HepG2 (cell line): ENCODE measurements at regions not wholly inside any gene's neighbourhood (a gene's known extent, or its start where the extent isn't known, plus 50 kb on each side); places are given as distances from the start of the nearest gene placed in this dataset.

ENCODE experiments used
- ATAC-seq: fragments of 200-7000 bp; cut with Tn5 transposase; 3 replicates; pipeline ENCODE4 v1.9.1; 2020; ENCODE audit warnings: mild to moderate bottlenecking, moderate library complexity
- BruUV-seq: library from RNA; stranded (reverse); fragments of 400-500 nt; replicated peaks from 2 replicates; lab custom pipeline; 2021; lab: Mats Ljungman, UMichigan
- CTCF ChIA-PET: fragments of 300-600 bp; formaldehyde crosslinking; extraction: SDS; loops from one replicate; lab custom pipeline; 2021; ENCODE audit warnings: low total read pairs, inconsistent platforms, low intra/inter-chr PET ratio; lab: Yijun Ruan, JAX
- POLR2A ChIA-PET: fragments of 350-600 bp; sonication (Branson Sonifier 250); formaldehyde crosslinking; loops from one replicate; lab custom pipeline; 2020; ENCODE audit warnings: antibody characterized with exemption, inconsistent platforms; lab: Yijun Ruan, JAX
- DNase-seq: peaks from one replicate; pipeline ENCODE4 v3.0.0-alpha.2; 2015; ENCODE audit warnings: low spot score
- FAIRE-seq: peaks from 3 replicates; lab custom pipeline; 2011; peaks lifted over from hg19 to GRCh38; lab: Jason Lieb, UNC
- H2AFZ ChIP-seq: one replicate; pipeline ENCODE4 v1.6.1; 2011; ENCODE audit warnings: low read length, inconsistent platforms
- H3K27ac ChIP-seq: fragments of 300-600 bp; 3 replicates; pipeline ENCODE4 v1.8.0; 2011; ENCODE audit warnings: mixed run types, mild to moderate bottlenecking, mixed read lengths, low read length, inconsistent platforms; ENCODE audit not compliant: insufficient read depth; ENCODE audit errors: extremely low read length
- H3K27me3 ChIP-seq, 2 experiments: fragments of 200-600 bp in 1 of 2; 2 replicates in 1 of 2; 3 replicates in 1 of 2; pipeline versions ENCODE4 v1.6.0 to v1.8.0; 2011; ENCODE audit warnings: low read length in 2 of 2, mild to moderate bottlenecking in 2 of 2, moderate library complexity in 2 of 2, inconsistent platforms in 1 of 2; ENCODE audit not compliant: insufficient read depth in 2 of 2, control insufficient read depth in 1 of 2
- H3K36me3 ChIP-seq, 2 experiments: fragments of 200-600 bp in 1 of 2; replicated peaks in 1 of 2; 2 replicates in 1 of 2; 3 replicates in 1 of 2; pipeline versions ENCODE4 v1.5.1 to v1.8.0; 2011; ENCODE audit warnings: low read length in 2 of 2, inconsistent platforms in 1 of 2; ENCODE audit not compliant: insufficient read depth in 2 of 2, control insufficient read depth in 1 of 2
- H3K4me1 ChIP-seq: 2 replicates; pipeline ENCODE4 v1.5.1; 2012; ENCODE audit warnings: low read length, inconsistent platforms; ENCODE audit not compliant: insufficient read depth
- H3K4me2 ChIP-seq: 2 replicates; pipeline ENCODE4 v1.6.0; 2011; ENCODE audit warnings: low read depth, low read length, inconsistent platforms
- H3K4me3 ChIP-seq, 3 experiments: fragments of 200-600 bp in 1 of 3; sonication (generic), shearing (Covaris generic) in 1 of 3; replicated peaks in 1 of 3; 2 replicates each; pipeline ENCODE4 v1.5.1; 2011 to 2016; ENCODE audit warnings: low read length in 3 of 3, inconsistent platforms in 2 of 3, low read depth in 2 of 3, mild to moderate bottlenecking in 2 of 3, control low read depth in 1 of 3, mixed read lengths in 1 of 3; ENCODE audit not compliant: insufficient read depth in 1 of 3
- H3K79me2 ChIP-seq: one replicate; pipeline ENCODE4 v1.6.1; 2011; ENCODE audit warnings: low read length, inconsistent platforms; ENCODE audit not compliant: insufficient read depth
- H3K9ac ChIP-seq: 2 replicates; pipeline ENCODE4 v1.6.0; 2011; ENCODE audit warnings: mild to moderate bottlenecking, low read depth, low read length, inconsistent platforms; ENCODE audit not compliant: insufficient read depth
- H3K9me3 ChIP-seq: 2 replicates; pipeline ENCODE4 v1.5.1; 2012; ENCODE audit warnings: mild to moderate bottlenecking, low read length
- H4K20me1 ChIP-seq: 2 replicates; pipeline ENCODE4 v1.6.0; 2011; ENCODE audit warnings: inconsistent platforms, mild to moderate bottlenecking, low read length, moderate library complexity; ENCODE audit not compliant: insufficient read depth
- CHD4 ChIP-seq: fragments of 200-600 bp; sonication (generic); IDR thresholded peaks from 2 replicates; pipeline ENCODE4 v1.7.0; 2017; ENCODE audit warnings: mild to moderate bottlenecking, low read length, borderline replicate concordance
- EP300 ChIP-seq, 3 experiments: sonication (generic) in 1 of 3; formaldehyde crosslinking in 1 of 3; IDR thresholded peaks; 2 replicates each; pipeline versions ENCODE4 v1.5.1 to v1.6.1; 2011 to 2020; ENCODE audit warnings: low read depth in 2 of 3, low read length in 2 of 3, borderline replicate concordance in 1 of 3, improper control_type of control experiment in 1 of 3, mild to moderate bottlenecking in 1 of 3, missing genetic modification reagents in 1 of 3, moderate library complexity in 1 of 3
- KLF15 ChIP-seq: sonication (generic); formaldehyde crosslinking; IDR thresholded peaks from 2 replicates; pipeline ENCODE4 v1.8.1; 2023; ENCODE audit warnings: borderline replicate concordance, mild to moderate bottlenecking, inconsistent platforms, missing genetic modification reagents, mixed read lengths
- MTF1 ChIP-seq: sonication (generic); formaldehyde crosslinking; IDR thresholded peaks from 2 replicates; pipeline ENCODE4 v1.5.0; 2020; ENCODE audit warnings: missing genetic modification reagents
- NFE2L2 ChIP-seq: fragments of 150-350 bp; IDR thresholded peaks from 2 replicates; pipeline ENCODE4 v1.6.1; 2014; ENCODE audit warnings: low read length
- SP4 ChIP-seq: sonication (generic); formaldehyde crosslinking; IDR thresholded peaks from 2 replicates; pipeline ENCODE4 v1.8.1; 2023; ENCODE audit warnings: mild to moderate bottlenecking, missing genetic modification reagents
- TFE3 ChIP-seq: IDR thresholded peaks from 2 replicates; pipeline ENCODE4 v1.6.1; 2016
- ZMYM3 ChIP-seq: sonication (generic); formaldehyde crosslinking; IDR thresholded peaks from 2 replicates; pipeline ENCODE4 v1.5.1; 2020; ENCODE audit warnings: mild to moderate bottlenecking, missing genetic modification reagents
- ZNF264 ChIP-seq: sonication (generic); formaldehyde crosslinking; IDR thresholded peaks from 2 replicates; pipeline ENCODE4 v1.4.0; 2020; ENCODE audit warnings: missing genetic modification reagents
- ZNF441 ChIP-seq: sonication (generic); formaldehyde crosslinking; IDR thresholded peaks from 2 replicates; pipeline ENCODE4 v1.7.0; 2021; ENCODE audit warnings: missing genetic modification reagents, borderline replicate concordance
- ZNF780A ChIP-seq: sonication (generic); formaldehyde crosslinking; IDR thresholded peaks from 2 replicates; pipeline ENCODE4 v1.8.0; 2022; ENCODE audit warnings: mild to moderate bottlenecking, missing genetic modification reagents, moderate library complexity
- whole genome bisulfite sequencing: methylation state at CpG from one replicate; pipeline ENCODE4 v1.1.6; 2017; ENCODE audit warnings: low lambda C conversion rate; 5-methylcytosine and 5-hydroxymethylcytosine counted together
- in situ Hi-C: cut with HindIII; loops from 2 replicates; pipeline ENCODE4 v1.10.0; 2017; ENCODE audit warnings: low pct_unique_long_range_greater_than_20kb; ENCODE audit not compliant: extremely low pct_ligation_motif_present
- intact Hi-C: fragments of 100-400 bp; cut with micrococcal nuclease; formaldehyde crosslinking; loops from one replicate; pipeline ENCODE4 v1.10.0; 2022; ENCODE audit not compliant: unreplicated experiment
- TF ChIP-seq, protein P1 (sequence below): sonication (generic); formaldehyde crosslinking; IDR thresholded peaks from 2 replicates; pipeline ENCODE4 v1.5.0; 2020; ENCODE audit warnings: mild to moderate bottlenecking, missing genetic modification reagents, borderline replicate concordance
- TF ChIP-seq, protein P2 (sequence below): IDR thresholded peaks from 2 replicates; pipeline ENCODE4 v1.6.1; 2016; ENCODE audit warnings: low read depth, missing genetic modification reagents, missing compliant biosample characterization

DNA sequence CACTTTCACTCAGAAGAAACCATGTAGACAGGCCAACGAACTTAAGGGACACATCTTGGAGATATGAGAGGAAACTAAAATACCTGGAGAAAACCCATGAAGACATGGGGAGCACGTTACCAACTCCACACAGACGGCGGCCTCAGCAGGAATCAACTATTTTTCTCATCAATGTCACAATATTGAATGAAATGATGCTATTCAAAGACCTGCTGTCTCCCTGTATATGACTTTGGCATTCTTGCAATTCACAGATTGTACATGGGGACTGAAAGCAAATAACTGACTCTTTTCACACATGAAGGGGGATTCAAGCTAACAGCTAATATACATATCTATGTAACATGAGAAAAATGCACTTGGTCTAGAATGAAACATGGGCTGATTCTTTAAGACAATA lies 869.0 kb downstream of the NXPH1 start:
- DNase-seq (no peak), FAIRE-seq (no peak), ATAC-seq (no peak)
- no peaks in the 10 kb centered on the region for H3K4me1 ChIP-seq
- no peaks in the 10 kb centered on the region for H3K36me3 ChIP-seq
- H3K4me3 ChIP-seq = no peak overlapping the region
- CTCF ChIA-PET = no interaction called here
- TF ChIP-seq ZNF264 (CRISPR knock-in tag) = no peak
- TF ChIP-seq SP4 (CRISPR knock-in tag) = no peak
- TF ChIP-seq NFE2L2 = no peak
- TF ChIP-seq KLF15 (CRISPR knock-in tag) = no peak
- no peak for TF ChIP-seq TFE3 (CRISPR knock-in tag)
- no peak for TF ChIP-seq EP300 (IDR thresholded peaks at IDR 0.05; ENCODE audit: low read depth in 2 of 2, low read length in 2 of 2)
- no peak for TF ChIP-seq EP300 (CRISPR knock-in tag; IDR thresholded peaks at IDR 0.05; ENCODE audit: borderline replicate concordance)
- no peak for TF ChIP-seq MTF1 (CRISPR knock-in tag)
- TF ChIP-seq, protein P1, sequence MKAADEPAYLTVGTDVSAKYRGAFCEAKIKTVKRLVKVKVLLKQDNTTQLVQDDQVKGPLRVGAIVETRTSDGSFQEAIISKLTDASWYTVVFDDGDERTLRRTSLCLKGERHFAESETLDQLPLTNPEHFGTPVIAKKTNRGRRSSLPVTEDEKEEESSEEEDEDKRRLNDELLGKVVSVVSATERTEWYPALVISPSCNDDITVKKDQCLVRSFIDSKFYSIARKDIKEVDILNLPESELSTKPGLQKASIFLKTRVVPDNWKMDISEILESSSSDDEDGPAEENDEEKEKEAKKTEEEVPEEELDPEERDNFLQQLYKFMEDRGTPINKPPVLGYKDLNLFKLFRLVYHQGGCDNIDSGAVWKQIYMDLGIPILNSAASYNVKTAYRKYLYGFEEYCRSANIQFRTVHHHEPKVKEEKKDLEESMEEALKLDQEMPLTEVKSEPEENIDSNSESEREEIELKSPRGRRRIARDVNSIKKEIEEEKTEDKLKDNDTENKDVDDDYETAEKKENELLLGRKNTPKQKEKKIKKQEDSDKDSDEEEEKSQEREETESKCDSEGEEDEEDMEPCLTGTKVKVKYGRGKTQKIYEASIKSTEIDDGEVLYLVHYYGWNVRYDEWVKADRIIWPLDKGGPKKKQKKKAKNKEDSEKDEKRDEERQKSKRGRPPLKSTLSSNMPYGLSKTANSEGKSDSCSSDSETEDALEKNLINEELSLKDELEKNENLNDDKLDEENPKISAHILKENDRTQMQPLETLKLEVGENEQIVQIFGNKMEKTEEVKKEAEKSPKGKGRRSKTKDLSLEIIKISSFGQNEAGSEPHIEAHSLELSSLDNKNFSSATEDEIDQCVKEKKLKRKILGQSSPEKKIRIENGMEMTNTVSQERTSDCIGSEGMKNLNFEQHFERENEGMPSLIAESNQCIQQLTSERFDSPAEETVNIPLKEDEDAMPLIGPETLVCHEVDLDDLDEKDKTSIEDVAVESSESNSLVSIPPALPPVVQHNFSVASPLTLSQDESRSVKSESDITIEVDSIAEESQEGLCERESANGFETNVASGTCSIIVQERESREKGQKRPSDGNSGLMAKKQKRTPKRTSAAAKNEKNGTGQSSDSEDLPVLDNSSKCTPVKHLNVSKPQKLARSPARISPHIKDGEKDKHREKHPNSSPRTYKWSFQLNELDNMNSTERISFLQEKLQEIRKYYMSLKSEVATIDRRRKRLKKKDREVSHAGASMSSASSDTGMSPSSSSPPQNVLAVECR = no peak
- no peak for TF ChIP-seq ZNF441
- no peak for TF ChIP-seq CHD4
- no peak for TF ChIP-seq ZNF780A (CRISPR knock-in tag)
- TF ChIP-seq, protein P2, sequence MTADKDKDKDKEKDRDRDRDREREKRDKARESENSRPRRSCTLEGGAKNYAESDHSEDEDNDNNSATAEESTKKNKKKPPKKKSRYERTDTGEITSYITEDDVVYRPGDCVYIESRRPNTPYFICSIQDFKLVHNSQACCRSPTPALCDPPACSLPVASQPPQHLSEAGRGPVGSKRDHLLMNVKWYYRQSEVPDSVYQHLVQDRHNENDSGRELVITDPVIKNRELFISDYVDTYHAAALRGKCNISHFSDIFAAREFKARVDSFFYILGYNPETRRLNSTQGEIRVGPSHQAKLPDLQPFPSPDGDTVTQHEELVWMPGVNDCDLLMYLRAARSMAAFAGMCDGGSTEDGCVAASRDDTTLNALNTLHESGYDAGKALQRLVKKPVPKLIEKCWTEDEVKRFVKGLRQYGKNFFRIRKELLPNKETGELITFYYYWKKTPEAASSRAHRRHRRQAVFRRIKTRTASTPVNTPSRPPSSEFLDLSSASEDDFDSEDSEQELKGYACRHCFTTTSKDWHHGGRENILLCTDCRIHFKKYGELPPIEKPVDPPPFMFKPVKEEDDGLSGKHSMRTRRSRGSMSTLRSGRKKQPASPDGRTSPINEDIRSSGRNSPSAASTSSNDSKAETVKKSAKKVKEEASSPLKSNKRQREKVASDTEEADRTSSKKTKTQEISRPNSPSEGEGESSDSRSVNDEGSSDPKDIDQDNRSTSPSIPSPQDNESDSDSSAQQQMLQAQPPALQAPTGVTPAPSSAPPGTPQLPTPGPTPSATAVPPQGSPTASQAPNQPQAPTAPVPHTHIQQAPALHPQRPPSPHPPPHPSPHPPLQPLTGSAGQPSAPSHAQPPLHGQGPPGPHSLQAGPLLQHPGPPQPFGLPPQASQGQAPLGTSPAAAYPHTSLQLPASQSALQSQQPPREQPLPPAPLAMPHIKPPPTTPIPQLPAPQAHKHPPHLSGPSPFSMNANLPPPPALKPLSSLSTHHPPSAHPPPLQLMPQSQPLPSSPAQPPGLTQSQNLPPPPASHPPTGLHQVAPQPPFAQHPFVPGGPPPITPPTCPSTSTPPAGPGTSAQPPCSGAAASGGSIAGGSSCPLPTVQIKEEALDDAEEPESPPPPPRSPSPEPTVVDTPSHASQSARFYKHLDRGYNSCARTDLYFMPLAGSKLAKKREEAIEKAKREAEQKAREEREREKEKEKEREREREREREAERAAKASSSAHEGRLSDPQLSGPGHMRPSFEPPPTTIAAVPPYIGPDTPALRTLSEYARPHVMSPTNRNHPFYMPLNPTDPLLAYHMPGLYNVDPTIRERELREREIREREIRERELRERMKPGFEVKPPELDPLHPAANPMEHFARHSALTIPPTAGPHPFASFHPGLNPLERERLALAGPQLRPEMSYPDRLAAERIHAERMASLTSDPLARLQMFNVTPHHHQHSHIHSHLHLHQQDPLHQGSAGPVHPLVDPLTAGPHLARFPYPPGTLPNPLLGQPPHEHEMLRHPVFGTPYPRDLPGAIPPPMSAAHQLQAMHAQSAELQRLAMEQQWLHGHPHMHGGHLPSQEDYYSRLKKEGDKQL (CRISPR knock-in tag) = no peak
- no peak for TF ChIP-seq ZMYM3 (CRISPR knock-in tag)
- in situ Hi-C loops = no loop called here
- H2AFZ ChIP-seq = no peak overlapping the region
- peaks cover 38% of the 10 kb centered on the region for H3K9me3 ChIP-seq
- H3K9ac ChIP-seq = no peak overlapping the region
- no peak overlapping the region for H3K27ac ChIP-seq
- H3K79me2 ChIP-seq = no peaks in the 10 kb centered on the region
- H3K4me2 ChIP-seq = no peak overlapping the region
- no TSS peak for BruUV-seq
- intact Hi-C loops = no loop called here
- no peaks in the 10 kb centered on the region for H3K27me3 ChIP-seq
- POLR2A ChIA-PET = no interaction called here
- WGBS = 2% methylated on average over 4 of the region's 4 CpGs
- no peaks in the 10 kb centered on the region for H4K20me1 ChIP-seq
